ENCODE measurements at regions not wholly inside any gene's neighbourhood (a gene's known extent, or its start where the extent isn't known, plus 50 kb on each side); places are given as distances from the start of the nearest gene placed in this dataset.
"Not testable (repeated sequence)": the region's sequence is repeated elsewhere in the genome, so short reads cannot be mapped to it uniquely, and the experiment has no call there.

DNA sequence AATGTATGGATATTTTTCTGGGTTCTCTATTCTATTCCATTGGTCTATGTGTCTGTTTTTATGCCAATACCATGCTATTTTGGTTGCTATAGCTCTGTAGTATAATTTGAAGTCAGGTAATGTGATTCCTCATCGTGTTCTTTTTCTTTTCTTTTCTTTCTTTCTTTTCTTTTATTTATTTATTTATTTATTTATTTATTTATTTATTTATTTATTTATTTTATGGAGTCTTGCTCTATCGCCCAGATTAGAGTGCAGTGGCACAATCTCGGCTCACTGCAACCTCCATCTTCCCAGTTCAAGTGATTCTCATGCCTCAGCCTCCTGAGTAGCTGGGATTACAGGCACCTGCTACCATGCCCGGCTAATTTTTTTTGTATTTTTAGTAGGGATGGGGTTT is 315.2 kb downstream of the SV2B start:
- not testable (repeated sequence) for DNase-seq

DNA sequence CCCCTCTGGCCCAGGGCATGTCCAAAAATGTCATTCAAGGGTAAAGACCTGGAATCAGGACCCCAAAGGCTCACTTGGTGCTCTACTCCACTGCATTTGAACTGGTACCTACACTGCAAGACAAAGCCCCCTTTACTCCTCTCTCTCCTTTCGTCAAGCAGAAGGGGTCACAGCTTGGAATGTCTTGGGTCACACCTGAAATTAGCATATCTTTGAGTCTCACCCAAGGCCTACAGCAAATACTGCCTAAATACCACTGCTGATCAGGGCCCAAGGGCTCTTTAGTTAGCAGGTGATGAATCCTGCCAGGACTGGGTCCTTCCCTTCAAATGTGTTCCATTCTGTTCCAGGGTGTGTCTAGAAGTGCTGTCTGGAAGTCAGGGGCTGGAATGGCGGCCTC is 320.6 kb downstream of the SV2B start:
- no peak for DNase-seq

DNA sequence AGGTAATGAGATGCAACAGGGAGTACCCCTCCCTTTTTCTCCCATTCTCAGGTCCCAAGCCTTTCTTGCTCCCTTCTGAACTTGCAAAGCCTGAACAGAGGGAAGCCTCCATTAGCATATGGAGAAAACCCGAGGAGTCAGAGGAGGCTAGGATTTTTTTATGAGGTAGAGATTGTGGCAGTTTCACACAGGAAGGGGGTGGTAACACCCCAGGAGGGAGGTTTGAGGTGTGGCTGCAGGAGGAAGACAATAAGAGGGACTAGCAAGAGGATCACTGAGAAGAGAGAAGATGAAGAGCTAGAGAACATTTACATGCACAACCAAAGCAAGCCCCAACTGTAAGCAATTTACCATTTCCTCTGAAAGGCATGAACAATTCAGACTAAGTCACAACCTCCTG is 322.7 kb downstream of the SV2B start:
- DNase-seq: no peak

DNA sequence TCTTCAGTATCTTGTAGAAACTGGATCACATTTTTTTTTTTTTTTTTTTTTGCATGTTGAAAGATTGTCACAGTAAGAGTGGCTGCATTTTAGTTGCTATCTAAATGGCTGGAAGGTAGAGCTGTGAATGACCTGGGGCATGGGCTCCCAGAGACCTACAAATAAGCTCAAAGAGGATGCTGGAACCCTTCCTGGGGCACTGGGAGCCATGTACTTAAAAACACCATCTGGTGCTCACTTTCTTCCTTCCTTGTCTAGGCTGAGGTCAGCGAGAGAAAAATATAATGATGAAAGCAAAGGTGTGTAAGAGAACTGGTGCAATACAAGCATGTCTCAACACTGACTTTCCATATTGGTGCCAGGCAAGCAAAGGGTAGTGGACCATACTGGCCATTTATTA is 323.9 kb downstream of the SV2B start:
- DNase-seq: no peak

DNA sequence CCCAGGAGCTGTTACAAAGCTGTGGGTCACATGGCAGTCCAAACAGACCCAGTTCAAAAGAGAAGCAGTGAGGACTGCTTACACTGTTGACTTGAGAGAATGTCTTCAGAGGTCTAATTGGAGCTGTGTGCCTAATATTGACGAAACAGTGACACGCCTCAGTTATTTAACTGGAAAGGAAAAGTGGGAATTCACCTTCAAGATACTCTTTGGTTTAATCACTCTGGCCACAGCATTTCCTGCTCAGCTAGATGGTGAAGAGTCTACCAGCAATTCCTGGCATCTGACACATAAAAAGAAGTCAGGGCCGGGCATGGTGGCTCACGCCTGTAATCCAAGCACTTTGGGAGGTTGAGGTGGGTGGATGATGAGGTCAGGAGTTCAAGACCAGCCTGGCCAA is 326.4 kb downstream of the SV2B start:
- DNase-seq: peak; percentile 48

DNA sequence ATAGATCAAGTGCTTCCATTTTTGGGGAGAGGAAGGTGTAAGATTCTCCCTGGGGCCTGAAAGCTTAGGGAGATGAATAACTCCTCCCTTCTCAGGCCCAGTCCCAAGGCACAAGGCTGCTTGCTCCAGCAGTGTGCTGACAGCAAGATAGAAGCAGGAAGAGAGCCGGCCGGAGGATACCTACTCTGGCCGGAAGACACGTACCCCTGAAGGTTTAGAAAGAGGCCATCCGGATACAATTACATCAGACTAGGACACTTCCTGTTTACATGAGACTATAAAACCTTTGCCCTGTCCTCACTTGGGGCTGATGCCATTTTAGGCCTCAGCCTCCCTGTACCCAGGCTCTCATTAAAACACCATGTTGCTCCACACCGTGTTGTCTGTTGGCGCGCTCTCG is 329.9 kb downstream of the SV2B start:
- no peak for DNase-seq

DNA sequence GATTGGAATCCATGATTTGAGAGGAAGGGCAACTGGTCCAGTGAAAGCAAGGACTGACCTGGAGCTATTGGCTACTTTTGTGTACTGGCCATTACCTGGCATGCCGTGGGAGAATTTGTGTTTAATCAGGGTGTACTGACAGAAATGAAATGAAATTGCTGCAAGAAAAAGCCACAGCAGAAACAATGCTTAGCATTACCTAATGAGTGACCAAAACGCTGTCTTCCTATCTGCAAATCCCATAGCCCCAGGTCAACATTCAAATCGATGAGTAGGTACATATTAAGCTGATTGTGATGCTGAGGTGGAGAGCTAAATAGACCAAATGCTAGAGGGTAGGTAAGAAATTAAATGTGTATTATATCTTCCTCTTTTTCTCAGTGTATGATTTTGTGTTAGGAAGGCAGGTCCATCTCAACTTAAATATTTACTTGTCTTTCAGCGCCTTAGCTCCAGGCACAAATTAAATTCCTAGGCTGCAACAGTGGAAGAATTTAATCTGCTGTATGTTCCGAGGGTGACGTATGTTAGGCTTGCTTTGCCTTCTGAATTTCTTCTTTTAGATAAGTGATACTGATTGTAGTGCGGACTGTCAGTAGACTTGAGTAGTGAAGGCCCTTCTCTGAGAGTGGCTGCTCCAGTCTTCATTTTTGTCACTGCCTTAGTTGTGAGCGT is 331.1 kb downstream of the SV2B start:
- DNase-seq: no peak

DNA sequence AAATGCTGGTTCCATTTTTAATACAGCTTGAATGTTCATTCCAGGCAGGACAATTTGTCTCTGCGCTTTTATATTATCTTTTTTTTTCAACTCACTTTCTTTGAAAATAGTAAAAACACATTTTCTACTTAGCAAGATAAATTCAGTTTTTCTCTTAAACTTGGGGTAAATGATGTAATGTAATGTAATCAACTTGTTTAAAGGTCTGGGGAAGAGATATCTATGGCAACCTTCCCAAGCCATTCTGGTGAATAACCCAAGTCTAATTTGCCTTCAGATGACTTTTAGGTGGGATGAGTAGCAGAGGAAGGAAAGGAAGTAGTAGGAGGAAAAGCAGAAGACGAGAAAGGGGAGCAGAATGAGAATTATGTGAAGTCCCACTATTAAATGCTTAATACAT is 335.1 kb downstream of the SV2B start:
- DNase-seq: no peak

DNA sequence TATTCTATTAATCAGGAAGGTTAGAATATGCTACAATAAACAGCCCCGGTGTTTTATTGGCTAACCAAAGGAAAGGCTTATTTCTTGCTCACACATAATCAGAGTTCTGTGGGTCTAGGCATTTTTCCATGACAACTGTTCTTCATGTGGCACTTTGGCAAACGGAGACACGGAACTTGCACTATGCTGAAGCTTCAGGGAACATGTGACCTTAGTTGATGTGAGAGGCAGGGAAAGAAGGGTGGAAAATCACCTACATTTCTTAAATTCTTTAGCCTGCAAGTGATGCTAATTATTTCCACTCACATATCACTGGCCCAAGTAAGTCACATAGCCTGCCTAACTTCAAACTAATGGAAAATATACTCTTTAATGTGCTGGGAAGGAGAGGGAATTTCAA is 344.6 kb downstream of the SV2B start:
- DNase-seq: no peak

DNA sequence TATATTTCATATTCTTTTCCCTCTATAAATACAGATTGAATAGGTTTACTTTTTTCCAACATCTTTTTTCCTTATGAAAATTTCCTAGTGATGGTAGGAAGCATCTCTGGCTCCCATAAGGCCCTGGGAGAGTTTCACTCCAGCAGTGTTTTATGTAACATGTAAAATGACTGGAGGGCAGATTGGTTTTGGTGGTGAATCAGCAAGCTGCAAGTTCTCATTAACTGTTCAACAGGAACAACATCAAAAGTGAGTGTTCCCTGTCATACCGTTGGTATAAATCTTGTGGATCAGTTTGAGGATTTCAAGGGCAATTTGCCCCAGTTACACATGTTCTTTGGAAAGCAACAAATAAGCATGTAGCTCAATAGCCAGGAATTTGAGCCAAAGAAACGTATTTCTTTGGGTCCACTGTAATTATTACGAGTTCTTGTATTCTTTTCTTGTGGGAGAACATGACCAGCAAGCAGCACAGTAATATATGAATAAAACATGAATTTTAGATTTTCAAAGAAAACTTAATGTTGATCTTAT is 345.7 kb downstream of the SV2B start:
- DNase-seq: no peak

DNA sequence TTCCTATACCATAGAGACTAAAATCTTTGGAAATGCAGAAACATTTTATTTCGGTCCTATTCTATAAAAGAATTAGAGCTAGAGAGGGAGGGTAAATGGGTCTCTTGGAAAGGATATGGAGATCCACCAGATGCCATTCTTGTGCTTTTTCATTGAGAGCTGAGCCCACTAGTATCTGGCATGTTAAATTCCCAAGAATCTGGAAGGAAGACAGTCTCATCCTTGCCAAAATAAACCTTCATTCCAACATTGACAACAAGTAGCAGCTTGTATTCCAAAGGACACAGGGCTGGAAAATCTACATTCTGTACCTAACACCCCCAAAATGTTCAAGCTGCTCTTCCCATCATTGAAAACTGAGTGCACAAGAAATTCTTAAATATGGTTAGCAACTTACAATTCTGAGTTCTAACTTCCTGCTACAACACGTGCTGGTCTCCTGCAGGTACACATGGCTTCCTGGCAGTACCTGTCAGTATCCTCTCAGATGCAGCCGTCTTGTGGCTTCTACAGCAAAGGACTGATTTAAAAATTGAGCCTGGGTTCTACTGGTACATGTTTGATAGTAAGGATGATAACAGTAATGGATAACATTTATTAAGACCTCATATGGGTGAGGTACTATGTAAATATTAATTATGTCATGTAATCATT is 348.1 kb downstream of the SV2B start:
- DNase-seq: no peak

DNA sequence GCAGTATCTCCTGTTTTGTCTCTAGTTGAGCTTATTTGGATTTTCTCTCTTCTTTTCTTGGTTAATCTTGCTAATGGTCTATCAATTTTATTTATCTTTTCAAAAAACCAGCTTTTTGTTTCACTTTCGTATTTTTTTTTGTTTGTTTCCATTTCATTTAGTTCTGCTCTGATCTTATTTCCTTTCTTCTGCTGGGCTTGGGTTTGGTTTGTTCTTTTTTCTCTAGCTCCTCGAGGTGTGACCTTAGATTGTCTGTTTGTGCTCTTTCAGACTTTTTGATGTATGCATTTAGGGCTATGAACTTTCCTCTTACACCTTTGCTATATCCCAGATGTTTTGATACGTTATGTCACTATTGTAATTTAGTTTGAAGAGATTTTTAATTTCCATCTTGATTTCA is 353.3 kb downstream of the SV2B start:
- DNase-seq: not testable (repeated sequence)

DNA sequence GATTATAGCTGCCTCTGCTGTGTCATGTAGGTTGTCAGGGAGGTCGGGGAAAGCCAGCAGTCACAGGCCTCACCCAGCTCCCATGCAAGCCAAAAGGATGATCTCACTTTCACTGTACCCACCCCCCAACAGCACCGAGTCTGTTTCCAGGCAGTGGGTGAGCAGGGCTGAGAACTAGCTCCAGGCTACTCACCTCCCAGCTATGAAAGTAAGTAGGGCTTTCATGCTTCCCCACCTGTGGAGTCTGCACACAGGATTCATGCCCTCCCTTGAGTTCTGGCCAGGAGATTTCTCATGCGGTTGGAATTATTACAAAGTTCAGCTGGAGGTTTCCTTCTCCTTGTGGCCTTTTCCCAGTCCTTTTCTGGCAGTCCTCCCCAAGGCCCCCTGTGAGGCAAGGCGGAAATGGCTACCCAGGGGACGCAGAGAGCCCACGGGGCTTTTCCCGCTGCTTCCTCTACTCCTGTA is 356.2 kb downstream of the SV2B start:
- DNase-seq: no peak

DNA sequence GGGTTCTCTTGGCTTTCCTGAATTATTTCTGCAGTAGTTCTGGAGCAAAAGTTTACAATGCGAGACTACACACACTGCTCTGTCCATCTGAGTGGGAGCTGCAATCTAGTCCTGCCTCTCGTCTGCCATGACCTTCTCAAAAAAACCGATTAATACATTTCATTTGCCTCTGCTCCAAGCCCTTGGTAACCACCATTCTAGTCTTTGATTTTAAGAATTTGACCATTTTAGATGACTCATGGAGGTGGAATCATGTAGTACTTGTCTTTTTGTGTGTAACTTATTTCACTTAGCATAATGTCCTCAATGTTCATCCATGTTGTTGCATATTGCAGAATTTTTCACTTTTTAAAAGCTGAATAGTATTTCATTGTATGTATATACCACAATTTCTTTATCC is 356.9 kb downstream of the SV2B start:
- DNase-seq: no peak

DNA sequence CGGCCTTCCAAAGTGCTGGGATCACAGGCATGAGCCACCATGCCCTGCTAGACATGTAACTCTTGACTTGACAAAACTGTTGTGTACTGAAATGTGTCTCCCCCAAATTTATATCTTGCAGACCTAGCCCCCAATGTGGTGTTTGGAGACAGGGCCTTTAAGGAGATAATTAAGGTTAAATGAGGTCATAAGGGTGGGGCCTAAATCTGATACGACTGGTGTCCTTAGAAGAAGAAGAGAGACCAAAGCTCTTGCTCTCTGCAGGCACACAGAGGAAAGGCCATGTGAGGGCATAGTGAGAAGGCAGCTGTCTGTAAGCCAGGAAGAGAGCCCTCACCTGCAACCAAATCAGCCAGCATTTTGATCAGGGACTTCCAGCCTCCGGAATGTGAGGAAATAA is 361.3 kb downstream of the SV2B start:
- DNase-seq: no peak

DNA sequence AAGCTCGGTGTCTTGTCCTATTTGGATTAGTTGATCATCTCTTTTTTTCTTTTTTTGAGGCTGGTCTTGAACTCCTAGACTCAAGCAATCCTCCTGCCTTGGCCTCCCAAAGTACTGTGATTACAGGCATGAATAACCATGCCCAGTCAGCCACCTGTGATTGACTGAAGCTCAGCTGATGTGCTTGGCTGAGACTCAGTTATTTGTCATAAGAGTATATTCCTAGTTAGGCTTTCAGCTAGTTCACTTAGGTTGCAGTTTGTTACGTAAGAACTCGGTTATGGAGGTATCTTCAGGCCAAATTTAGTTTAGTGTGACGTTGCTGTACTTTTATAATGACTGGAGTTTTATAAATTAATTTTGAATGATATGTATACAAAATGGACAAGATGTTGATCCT is 365.0 kb downstream of the SV2B start:
- DNase-seq: no peak

DNA sequence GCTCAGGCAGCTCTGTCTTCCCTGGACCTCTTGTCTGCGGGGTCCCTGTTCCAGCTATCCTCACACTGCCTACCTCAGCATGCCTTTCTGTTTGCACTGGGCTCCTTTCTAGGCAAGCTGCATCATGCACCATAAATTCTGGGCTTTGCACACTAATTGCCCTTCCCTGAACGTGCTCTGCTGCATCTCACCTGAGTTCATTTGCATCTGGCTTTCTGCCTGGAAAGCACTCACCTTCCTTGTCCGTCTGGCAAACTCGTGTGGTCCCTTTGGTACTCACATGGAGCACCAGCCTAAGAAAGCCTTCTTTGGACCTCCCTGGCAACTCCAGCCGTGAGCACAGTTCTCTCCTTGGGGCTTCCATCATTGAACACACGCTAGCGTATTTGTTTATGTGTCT is 365.6 kb downstream of the SV2B start:
- DNase-seq: no peak

DNA sequence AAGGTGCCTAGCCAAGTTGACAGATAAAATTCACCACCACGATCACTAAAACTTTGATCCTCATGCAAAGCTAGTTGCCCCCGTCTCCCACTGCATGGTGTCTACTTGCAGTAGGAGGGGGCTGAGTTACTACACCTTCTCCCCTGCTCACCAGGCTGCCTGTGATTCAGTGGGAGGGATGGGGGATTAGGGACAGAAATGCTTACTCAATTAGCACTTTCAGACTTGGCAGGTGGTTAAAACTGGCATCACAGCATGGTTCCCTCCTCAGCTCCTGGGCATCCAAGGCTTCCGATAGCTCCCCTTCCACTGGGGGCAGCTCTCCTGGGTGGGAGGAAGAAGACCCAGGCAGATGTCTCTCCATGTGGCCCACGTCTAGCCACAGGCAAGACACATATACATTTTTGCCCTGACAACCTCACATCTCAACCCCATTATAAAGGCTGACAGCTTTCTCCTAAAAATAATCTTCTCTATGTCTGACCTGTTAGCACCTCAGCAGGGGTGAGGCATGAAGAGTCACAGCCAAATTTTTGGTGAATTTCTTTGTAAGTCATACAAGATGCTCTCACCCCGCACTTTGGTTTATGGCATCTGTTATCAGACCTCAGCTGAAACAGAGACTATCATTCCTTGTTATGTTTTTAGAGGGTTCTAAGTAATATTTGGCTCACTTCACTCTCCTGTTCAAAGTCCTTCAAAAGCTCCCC is 369.0 kb downstream of the SV2B start:
- DNase-seq: no peak

DNA sequence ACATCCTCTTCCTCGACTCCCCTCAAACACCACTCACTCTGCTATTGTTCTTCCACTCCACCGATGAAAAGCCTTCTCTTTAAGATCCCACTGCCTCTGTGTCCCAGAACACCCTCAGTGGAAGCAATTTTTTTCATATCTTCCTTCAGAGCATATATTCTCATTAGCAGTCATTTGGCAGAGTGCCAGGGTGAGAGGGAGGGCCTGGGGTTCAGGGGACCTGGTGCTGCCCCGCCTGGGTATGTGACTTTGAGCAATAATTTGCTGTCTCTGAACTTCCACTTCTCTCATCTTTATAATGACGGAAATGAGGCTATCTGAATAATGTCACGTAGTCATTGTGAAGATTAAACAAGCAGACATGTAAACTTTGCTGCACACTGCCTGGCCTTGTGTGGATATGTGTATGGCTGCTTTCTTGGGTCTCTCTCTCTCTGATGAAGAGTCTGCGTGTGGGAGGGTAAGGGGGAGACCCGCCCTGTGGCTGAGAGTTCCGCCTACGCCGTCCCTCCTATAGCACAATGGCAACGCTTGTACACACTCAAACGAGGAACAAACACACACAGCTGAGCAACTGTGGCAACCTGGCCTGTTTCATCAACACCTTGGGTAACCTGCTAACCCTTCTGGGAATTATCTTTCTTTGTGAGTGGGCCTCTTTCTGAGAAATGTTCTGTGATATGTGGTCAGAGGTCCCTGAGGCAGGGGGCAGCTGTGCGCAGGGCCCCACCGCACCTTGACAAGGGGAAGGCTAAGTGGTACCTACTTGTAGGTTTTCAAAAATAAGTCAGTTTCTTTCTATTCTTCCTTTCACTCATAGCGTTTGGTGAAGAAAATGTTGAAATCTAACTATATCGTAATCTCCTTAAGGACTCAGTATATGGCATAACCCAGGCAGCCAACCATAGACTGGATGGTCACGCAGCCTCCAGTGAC is 369.8 kb downstream of the SV2B start:
- DNase-seq: peak; percentile 89

DNA sequence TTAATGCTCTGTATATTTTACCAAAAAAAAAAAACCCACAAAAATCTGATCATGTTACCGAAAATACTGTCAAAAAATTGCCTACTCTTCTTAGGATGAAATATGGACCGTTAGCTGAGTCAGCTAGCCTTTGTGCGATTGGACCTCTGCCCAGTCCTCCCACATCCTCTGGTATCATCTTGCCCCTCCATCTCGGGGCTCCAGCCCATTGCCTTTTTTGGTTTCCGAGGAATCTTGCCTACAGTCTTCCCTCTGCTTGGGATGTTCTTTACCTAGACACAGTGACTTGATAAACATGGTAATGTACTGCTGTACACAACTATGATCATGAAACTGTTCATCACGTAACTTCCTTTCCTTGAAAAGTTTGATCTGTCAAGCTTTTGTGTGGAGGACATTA is 371.4 kb downstream of the SV2B start:
- DNase-seq: no peak

DNA sequence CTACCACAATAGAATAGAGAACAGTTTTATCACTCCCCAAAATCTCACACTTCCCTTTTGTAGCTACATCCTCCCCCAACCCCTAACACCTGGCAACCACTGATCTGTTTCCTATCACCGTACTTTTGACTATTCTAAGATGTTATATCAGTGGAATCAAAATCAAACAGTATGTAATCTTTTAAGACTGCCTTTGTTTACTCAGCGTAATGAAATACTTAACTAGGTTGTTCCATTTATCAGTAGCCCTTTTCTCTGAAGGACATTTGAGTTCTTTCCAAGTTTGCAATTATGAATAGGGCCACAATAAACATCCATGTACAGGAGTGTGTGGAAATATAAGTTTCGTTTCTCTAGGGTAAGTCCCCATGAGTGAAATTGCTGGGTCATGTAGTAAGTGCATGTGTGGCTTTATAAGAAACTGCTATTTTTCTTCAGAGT is 372.3 kb downstream of the SV2B start:
- DNase-seq: peak; percentile 41

DNA sequence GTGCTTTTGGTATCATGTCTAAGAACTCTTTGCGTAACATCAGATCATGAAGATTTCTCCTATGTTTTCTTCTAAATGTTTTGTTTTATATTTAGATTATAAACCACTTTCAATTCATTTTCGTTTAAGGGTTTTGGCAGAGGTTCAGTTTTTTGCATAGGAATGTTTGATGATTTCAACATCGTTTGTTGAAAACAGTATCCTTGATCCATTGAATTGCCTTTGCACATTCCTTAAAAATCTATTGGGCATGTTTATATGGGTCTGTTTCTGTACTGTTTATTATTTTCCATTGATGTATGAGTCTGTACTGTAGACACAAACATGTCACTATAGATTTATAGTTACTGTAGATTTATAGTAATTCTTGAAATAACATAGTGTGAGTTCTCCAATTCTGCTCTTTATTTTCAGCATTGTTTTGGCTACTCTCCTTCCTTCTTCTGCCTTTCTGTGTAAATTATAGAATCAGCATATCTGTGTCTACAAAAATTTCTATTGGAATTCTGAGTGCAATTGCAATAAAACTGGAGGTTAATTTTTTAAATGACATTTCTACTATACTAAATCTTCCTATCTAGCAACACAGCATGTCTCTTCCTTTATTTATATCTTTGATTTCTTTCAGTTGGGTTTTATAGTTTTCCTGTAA is 374.0 kb downstream of the SV2B start:
- no peak for DNase-seq

Data from CD4-positive, alpha-beta T cell treated with Interleukin-15 for 1 hour (primary cell).